Activated CD4-positive, alpha-beta memory T cell treated with anti-CD3 and anti-CD28 coated beads for 36 hours (primary cell): ENCODE measurements at regions not wholly inside any gene's neighbourhood (a gene's known extent, or its start where the extent isn't known, plus 50 kb on each side); places are given as distances from the start of the nearest gene placed in this dataset.

Experiments used
- CTCF ChIA-PET: fragments of 350-600 bp; sonication (Branson Sonifier 250); formaldehyde crosslinking; loops from one replicate; lab custom pipeline; 2021; ENCODE audit warnings: antibody characterized with exemption, inconsistent platforms; lab: Charles Lee
- POLR2A ChIA-PET: fragments of 350-600 bp; sonication (Branson Sonifier 250); formaldehyde crosslinking; loops from one replicate; lab custom pipeline; 2021; ENCODE audit warnings: antibody characterized with exemption; lab: Charles Lee
- DNase-seq: peaks from one replicate; pipeline ENCODE4 v3.0.0-alpha.2; 2020
- H3K27ac Mint-ChIP-seq: one replicate; pipeline ENCODE4 v1.8.0; 2021; ENCODE audit warnings: mixed read lengths
- H3K27me3 Mint-ChIP-seq: one replicate; pipeline ENCODE4 v1.8.0; 2021; ENCODE audit warnings: mixed read lengths
- H3K36me3 Mint-ChIP-seq: one replicate; pipeline ENCODE4 v1.8.0; 2021; ENCODE audit warnings: mixed read lengths
- H3K4me1 Mint-ChIP-seq: one replicate; pipeline ENCODE4 v1.8.0; 2021; ENCODE audit warnings: low read depth, mixed read lengths
- H3K4me3 Mint-ChIP-seq: one replicate; pipeline ENCODE4 v1.8.0; 2021; ENCODE audit warnings: mild to moderate bottlenecking, mixed read lengths
- H3K9me3 Mint-ChIP-seq: one replicate; pipeline ENCODE4 v1.8.0; 2021; ENCODE audit warnings: mixed read lengths
- intact Hi-C: fragments of 100-400 bp; cut with micrococcal nuclease; formaldehyde crosslinking; loops from one replicate; pipeline ENCODE4 v1.15.1; 2023

DNA sequence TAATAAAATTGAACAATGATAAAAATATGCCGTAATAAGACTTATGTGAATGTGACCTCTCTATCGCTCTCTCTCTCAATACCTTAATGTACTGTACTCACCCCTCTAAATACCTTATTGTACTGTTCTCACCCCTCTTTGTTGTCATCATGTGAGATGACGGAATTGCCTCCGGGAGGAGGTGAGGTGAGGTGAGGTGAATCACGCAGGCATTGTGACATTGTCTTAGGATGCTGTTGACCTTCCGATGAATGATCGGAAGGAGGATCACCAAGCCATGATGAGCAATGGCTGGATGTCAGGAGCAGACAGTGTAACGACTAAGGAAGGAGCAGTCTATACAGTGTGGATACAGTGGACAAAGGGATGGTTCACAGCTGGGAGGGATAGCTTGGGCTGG is 87.4 kb upstream of the FAM20C start:
- H3K36me3 Mint-ChIP-seq: peaks cover 2% of the 10 kb centered on the region
- no peak for DNase-seq
- no peak overlapping the region for H3K27ac Mint-ChIP-seq
- peaks cover 5% of the 10 kb centered on the region for H3K9me3 Mint-ChIP-seq
- ChIA-PET POLR2A (no interaction called here), CTCF (interaction anchor here (0.5 kb wide), 1 partner anchor 475 kb away, joined by 3 read pairs; no protein-coding TSS in a partner anchor)
- H3K27me3 Mint-ChIP-seq: peaks cover 6% of the 10 kb centered on the region
- no peak overlapping the region for H3K4me3 Mint-ChIP-seq
- peaks cover 12% of the 10 kb centered on the region for H3K4me1 Mint-ChIP-seq
- intact Hi-C loops: no loop called here

DNA sequence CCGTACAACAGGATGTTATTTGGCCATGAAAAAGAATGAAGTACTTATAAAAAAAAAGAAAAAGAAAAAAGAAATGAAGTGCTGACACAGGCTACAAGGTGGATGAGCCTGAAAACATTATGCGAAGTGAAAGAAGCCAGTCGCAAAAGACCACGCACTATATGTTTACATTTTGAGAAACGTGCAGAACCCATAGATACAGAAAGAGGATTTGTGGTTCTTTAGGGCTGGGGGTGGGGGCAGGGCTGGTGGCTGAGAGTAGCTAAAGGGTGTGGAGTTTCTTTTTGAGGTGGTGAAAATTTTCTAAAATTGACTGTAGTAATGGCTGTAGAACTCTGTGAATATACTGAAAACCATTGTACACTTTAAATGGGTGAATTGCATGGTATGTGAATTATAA is 86.0 kb upstream of the FAM20C start:
- intact Hi-C loops: no loop called here
- Mint-ChIP-seq H3K9me3 (peaks cover 5% of the 10 kb centered on the region), H3K4me1 (peaks cover 12% of the 10 kb centered on the region), H3K27me3 (peaks cover 11% of the 10 kb centered on the region), H3K36me3 (peaks cover 2% of the 10 kb centered on the region), H3K27ac (no peak overlapping the region), H3K4me3 (no peak overlapping the region)
- ChIA-PET CTCF (no interaction called here), POLR2A (no interaction called here)
- no peak for DNase-seq

DNA sequence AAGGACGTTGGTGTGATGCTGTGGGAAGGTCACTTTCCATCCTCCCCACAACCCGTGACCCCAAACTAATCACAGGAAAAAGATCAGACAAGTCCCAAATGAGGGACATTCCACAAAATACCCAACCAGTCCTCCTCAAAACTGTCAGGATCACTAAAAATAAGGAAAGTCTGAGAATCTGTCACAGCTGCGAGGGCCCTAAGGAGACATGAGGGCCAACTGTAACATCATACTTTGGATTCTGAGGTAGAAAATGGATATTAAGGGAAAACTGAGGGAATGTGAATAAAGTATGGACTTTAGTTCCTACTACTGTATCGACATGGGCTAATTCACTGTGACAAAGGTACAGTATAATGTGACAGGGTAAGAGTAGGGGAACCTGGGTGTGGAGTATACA is 85.1 kb upstream of the FAM20C start:
- Mint-ChIP-seq H3K27me3 (peaks cover 19% of the 10 kb centered on the region), H3K27ac (no peak overlapping the region), H3K9me3 (peaks cover 9% of the 10 kb centered on the region), H3K4me1 (peaks cover 9% of the 10 kb centered on the region), H3K36me3 (peaks cover 2% of the 10 kb centered on the region), H3K4me3 (no peak overlapping the region)
- no peak for DNase-seq
- CTCF ChIA-PET: no interaction called here
- POLR2A ChIA-PET: no interaction called here
- intact Hi-C loops: no loop called here

DNA sequence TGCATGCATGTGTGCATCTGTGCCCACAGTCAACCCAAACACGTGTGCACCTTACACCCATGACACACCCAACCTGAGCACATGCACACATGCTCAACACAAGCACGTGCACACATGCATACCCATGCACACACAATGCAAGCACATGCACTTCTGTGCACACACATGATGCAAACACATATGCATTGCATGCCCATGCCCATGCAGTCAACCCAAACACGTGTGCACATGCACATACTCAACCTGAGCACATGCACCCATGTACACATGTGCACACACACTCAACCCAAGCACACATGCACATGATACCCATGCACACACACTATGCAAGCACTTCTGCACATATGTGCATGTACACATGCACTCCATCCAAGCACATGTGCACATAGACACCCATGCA is 84.5 kb upstream of the FAM20C start:
- no peak overlapping the region for H3K27ac Mint-ChIP-seq
- intact Hi-C loops: no loop called here
- no peak overlapping the region for H3K4me3 Mint-ChIP-seq
- H3K36me3 Mint-ChIP-seq: peaks cover 2% of the 10 kb centered on the region
- CTCF ChIA-PET: no interaction called here
- peaks cover 23% of the 10 kb centered on the region for H3K27me3 Mint-ChIP-seq
- peaks cover 13% of the 10 kb centered on the region for H3K9me3 Mint-ChIP-seq
- POLR2A ChIA-PET: no interaction called here
- DNase-seq: no peak
- peaks cover 4% of the 10 kb centered on the region for H3K4me1 Mint-ChIP-seq

DNA sequence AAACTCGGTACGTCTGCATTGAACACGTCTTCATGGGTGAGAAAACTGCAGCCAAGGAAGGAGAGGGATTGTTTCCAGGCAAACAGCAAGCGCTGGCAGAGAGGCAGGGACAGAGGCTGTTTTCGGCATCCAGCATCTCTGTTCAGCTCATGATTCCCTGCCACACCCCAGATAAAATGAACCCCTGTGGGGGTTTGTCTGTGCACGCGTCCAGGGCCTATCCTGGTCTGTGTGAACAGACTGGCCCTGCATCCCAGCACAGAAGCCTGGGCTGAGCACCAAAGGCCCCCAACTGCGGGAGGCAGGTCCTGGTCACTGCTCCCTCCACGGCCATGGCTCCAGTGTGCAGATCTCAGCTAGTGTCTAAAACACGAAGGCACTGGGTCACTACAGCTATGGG is 83.3 kb upstream of the FAM20C start:
- Mint-ChIP-seq H3K4me3 (no peak overlapping the region), H3K9me3 (peaks cover 23% of the 10 kb centered on the region), H3K27ac (no peak overlapping the region), H3K4me1 (peaks cover 3% of the 10 kb centered on the region), H3K36me3 (peaks cover 6% of the 10 kb centered on the region), H3K27me3 (peaks cover 35% of the 10 kb centered on the region)
- ChIA-PET CTCF (no interaction called here), POLR2A (no interaction called here)
- intact Hi-C loops: no loop called here
- DNase-seq: no peak

DNA sequence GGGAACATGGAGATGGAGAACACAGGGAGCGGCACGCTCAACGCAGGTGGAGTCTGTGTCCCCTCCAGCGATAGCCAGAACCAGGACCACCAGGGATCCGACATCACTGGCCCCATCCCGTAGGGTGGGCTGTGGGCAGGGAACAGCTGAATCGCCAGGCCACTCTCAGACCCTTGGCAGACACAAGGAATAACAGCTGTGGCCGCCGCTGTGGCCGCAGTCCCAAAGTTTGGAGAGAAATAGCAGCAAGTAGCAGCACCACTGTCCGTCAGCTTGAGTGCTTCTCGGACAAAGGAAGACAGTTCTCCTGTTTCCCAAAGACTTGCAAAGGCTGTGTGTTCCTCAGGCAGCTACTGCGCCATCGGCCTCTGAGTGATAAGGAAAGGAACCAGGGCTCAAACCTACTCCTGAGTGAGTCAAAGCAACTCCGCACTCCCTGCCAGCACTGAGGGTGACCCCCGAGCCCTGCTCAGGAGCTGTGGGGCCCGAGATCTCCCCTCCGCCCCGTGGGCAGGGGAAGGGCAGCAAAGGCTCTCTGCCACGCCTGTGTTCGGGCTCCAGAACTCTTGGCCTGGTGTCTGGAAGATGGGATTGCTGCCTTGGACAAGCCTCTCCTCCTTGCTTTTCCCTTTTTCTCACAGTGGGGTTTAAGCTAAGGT is 82.3 kb upstream of the FAM20C start:
- Mint-ChIP-seq H3K27ac (no peak overlapping the region), H3K9me3 (peaks cover 29% of the 10 kb centered on the region), H3K4me1 (peaks cover under 1% of the 10 kb centered on the region), H3K36me3 (peaks cover 6% of the 10 kb centered on the region), H3K4me3 (no peak overlapping the region), H3K27me3 (peaks cover 39% of the 10 kb centered on the region)
- POLR2A ChIA-PET: no interaction called here
- intact Hi-C loops: no loop called here
- CTCF ChIA-PET: no interaction called here
- no peak for DNase-seq

DNA sequence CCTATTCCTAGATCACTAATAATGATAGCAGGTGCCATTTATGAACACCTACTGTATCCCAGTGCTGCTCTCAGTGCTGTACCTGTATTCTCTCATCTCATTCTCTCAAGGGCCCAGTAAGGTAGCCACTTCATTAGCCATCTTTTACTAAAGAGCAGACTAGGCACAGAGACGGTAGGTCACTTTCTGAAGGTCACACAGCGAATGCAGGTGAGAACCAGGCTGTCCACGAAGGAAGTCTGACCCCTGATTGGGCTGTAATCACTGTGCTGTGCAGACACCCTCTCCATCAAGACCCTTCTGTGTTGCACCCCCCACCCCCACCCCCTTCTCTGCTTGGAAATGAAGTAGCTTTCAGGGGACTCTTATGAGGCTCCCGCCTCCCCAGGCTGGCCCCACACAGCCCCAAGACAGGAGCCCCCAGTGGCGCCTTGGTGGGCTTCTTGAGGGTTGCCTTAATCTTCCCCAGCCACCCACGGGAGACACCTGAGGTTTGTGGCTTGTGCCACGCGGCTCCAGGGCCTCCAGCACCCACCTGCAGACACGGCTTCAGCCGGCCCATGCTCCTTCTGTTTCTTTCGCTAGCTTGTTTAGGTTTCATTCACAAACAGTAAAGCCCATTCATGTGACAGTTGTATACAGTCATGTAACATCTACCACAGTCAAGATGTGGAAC is 81.7 kb upstream of the FAM20C start:
- Mint-ChIP-seq H3K9me3 (peaks cover 28% of the 10 kb centered on the region), H3K27ac (no peak overlapping the region), H3K4me1 (no peaks in the 10 kb centered on the region), H3K36me3 (peaks cover 6% of the 10 kb centered on the region), H3K27me3 (peaks cover 41% of the 10 kb centered on the region), H3K4me3 (no peak overlapping the region)
- CTCF ChIA-PET: no interaction called here
- POLR2A ChIA-PET: no interaction called here
- no peak for DNase-seq
- intact Hi-C loops: no loop called here

DNA sequence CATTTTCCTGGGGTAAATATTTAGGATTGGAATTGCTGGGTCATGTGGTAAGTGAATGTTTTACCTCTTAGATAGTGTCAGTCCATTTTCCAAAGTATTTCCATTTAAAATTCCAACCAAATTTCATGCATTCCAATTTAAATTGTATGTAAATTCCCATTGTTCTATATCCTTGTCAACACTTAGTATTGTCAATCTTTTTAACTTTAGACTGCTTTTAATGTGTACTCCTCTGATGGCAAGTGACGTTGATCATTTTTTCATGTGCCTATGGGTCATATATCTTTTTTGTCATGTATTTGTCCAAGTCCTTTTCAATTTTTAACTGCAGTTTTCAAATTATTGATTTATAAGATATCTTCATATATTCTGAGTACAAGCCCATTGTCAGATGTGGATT is 80.8 kb upstream of the FAM20C start:
- Mint-ChIP-seq H3K36me3 (peaks cover 6% of the 10 kb centered on the region), H3K4me1 (no peaks in the 10 kb centered on the region), H3K9me3 (peaks cover 28% of the 10 kb centered on the region), H3K27me3 (peaks cover 41% of the 10 kb centered on the region), H3K4me3 (no peak overlapping the region), H3K27ac (no peak overlapping the region)
- intact Hi-C loops: no loop called here
- CTCF ChIA-PET: no interaction called here
- no peak for DNase-seq
- POLR2A ChIA-PET: no interaction called here

DNA sequence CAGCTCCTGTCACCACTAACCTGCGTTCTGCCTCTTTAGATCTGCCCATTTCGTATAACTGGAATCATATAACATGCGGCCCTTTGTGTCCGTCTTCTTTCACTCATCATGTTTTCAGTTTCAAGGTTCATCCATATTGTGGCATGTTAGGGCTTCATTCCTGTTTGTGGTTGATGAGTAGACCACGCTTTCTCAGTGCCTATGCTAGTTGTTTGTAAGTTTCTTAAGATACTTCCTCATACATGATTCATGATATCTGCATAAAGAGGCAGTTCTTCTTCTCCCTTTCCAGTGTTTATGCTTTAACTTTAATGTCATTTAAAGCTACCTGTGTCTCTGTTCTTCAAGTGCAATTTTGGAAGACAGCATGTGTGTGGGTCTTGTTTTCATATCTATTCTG is 79.5 kb upstream of the FAM20C start:
- POLR2A ChIA-PET: no interaction called here
- intact Hi-C loops: no loop called here
- peaks cover 44% of the 10 kb centered on the region for H3K27me3 Mint-ChIP-seq
- peaks cover 28% of the 10 kb centered on the region for H3K9me3 Mint-ChIP-seq
- H3K4me1 Mint-ChIP-seq: no peaks in the 10 kb centered on the region
- H3K27ac Mint-ChIP-seq: no peak overlapping the region
- no peak for DNase-seq
- CTCF ChIA-PET: no interaction called here
- H3K4me3 Mint-ChIP-seq: no peak overlapping the region
- H3K36me3 Mint-ChIP-seq: peaks cover 6% of the 10 kb centered on the region

DNA sequence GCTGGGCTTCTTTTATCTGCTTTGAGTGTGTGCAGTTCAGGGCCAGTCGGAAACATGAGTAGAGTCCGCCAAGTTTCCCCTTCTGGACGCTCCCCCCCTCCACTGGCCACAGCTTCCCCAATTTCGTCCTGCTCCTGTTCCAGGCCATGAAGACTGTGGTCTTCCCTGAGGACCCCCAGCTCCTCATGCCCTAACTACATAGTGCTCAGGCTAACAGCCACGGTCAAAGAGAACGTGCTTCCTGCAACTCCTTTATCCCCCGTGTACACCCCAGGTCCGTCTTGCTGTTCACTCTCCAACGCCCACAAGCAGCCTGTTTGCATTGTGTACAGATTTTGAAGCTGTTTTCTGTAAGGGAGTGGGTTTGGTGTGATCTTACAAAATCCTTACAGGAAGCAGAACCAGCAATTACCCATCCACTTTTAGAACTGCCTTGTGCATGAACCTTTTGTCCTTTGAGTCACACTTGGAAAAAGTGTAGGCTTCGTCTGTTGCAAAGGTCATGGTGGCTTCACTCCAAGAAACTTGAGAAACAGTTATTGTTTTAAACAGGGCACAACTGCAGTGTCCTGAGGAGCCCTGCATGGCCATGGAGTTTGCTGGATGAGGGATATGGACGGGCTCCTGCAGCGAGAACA is 77.0 kb upstream of the FAM20C start:
- Mint-ChIP-seq H3K9me3 (peaks cover 28% of the 10 kb centered on the region), H3K4me3 (no peak overlapping the region), H3K27ac (no peak overlapping the region), H3K36me3 (peaks cover 6% of the 10 kb centered on the region), H3K4me1 (no peaks in the 10 kb centered on the region), H3K27me3 (peaks cover 49% of the 10 kb centered on the region)
- DNase-seq: no peak
- CTCF ChIA-PET: no interaction called here
- intact Hi-C loops: no loop called here
- POLR2A ChIA-PET: no interaction called here

DNA sequence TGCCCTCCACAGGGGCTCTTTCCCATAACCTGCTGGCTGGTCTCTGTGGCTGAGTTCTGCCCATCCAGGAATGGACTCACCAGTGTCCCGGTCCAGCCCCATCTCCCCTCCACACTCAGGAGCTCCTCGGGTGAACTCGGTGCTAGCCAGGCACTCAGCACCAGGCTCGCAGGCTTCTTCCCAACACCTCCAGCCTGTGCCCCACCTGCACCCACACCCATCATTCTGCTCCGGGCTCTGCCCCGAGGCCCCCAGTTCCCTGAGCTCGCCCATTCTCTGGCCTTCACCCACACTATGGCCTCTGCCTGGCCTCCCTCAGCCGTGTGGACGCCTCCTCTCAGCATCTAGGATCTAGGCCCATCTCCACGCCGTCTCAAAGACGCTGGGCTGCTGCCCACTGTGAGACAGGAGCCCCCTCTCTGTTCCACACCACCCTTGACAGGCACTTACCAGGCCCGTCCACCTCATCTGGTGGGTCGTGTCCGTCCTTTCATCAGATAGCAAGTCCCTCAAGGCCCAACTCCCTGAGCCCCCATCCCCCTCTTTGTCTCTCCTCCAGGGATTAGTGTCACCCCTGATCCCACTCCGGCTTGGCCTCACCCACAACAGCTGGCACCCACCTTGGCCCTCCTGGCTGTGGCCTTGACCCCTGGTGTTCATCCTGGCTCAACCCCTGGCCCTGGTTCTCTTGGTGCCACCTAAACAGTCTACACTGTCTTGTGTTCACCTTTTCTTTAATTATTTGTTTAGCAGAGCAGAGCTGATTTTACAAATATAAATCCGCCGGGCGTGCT is 76.0 kb upstream of the FAM20C start:
- no peak overlapping the region for H3K4me3 Mint-ChIP-seq
- ChIA-PET CTCF (no interaction called here), POLR2A (no interaction called here)
- no peak overlapping the region for H3K27ac Mint-ChIP-seq
- intact Hi-C loops: no loop called here
- DNase-seq: no peak
- H3K4me1 Mint-ChIP-seq: no peaks in the 10 kb centered on the region
- peaks cover 43% of the 10 kb centered on the region for H3K27me3 Mint-ChIP-seq
- peaks cover 6% of the 10 kb centered on the region for H3K36me3 Mint-ChIP-seq
- H3K9me3 Mint-ChIP-seq: peaks cover 28% of the 10 kb centered on the region

DNA sequence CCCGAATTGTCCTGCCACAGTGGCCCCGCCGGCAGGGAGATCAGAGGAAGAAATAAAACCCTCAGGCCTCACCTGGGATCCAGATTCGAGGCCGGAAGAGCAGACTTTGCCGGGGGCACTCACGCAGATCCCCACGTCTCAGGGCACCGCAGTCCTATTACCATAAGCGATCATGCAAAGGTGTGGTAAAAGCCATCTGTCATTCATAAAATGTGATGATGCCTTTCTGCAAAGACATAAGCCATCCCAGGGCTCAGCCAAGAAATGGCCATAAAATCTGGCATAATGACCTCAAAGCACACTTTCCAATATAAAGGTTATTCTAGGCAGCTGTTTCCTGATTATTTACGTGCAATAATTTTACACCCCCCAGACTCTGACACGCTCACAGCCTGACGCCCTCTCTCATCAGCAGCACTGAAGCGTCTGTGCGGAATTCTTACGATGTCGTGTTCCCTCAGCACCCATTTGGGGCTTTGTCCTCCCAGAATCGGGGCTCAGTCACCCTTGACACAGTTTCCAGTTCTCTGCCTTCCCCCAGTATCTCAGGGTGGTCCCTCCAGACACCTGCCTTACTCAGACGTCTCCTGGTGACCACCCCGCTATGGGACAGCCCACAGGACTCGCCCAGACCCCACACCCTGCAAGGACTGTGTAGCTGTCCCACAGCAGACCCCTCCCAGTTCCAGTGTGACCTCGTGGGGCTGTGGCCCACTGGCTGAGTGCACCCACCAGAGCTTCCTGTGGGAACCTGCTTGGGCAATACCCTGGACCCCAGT is 74.3 kb upstream of the FAM20C start:
- no peak for DNase-seq
- POLR2A ChIA-PET: no interaction called here
- intact Hi-C loops: no loop called here
- Mint-ChIP-seq H3K4me1 (no peaks in the 10 kb centered on the region), H3K27ac (no peak overlapping the region), H3K4me3 (no peak overlapping the region), H3K9me3 (peaks cover 15% of the 10 kb centered on the region), H3K27me3 (peaks cover 30% of the 10 kb centered on the region), H3K36me3 (peaks cover 3% of the 10 kb centered on the region)
- CTCF ChIA-PET: no interaction called here
